ENCODE measurements at regions not wholly inside any gene's neighbourhood (a gene's known extent, or its start where the extent isn't known, plus 50 kb on each side); places are given as distances from the start of the nearest gene placed in this dataset.

DNA sequence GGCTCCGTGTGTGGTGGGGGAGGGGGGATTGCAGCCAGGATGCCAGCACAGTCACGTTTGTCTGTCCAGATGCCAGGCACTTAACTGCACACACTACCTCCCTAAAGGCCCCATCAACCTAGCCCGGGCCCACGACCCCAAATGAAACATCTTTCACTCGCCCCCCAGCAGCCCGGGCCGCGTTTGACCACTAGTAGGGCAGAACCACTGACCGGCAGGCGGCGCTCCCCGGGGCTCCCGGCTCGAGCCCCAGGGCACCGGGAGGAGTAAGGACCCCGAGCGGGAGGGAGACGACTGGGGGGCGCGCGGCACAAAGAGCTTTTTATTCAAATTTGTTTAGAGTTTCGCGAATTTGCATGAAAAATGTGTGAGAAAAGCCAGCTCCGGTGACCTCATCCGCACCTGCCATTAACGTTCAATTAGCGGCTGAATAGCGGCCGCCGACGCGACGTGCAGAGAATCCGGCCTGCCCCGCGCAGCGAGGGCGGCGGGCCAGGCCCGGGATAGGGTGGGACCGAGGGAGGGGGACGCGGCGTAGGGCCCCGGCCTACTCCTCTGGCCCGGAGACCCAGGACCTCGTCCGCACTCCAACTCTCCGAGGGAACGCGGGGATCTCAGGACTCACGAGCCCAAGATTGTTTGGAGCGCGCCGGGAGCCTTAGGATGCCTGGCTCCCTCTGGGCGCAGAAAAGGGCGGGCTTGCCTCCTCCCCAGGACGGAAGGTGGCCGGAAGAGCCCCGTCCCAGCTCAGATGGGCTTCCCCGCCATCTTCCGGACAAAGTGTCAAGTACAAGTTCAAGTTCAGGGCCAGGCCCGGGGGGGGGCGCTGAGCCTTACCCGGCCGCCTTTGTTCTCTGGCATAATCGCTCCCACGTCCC, 64.9 kb upstream of the POLG start:
- peak overlapping the region; percentile 37 for H3K4me3 ChIP-seq (ENCODE audit: low read depth, low read length)
- TF ChIP-seq, protein P1, sequence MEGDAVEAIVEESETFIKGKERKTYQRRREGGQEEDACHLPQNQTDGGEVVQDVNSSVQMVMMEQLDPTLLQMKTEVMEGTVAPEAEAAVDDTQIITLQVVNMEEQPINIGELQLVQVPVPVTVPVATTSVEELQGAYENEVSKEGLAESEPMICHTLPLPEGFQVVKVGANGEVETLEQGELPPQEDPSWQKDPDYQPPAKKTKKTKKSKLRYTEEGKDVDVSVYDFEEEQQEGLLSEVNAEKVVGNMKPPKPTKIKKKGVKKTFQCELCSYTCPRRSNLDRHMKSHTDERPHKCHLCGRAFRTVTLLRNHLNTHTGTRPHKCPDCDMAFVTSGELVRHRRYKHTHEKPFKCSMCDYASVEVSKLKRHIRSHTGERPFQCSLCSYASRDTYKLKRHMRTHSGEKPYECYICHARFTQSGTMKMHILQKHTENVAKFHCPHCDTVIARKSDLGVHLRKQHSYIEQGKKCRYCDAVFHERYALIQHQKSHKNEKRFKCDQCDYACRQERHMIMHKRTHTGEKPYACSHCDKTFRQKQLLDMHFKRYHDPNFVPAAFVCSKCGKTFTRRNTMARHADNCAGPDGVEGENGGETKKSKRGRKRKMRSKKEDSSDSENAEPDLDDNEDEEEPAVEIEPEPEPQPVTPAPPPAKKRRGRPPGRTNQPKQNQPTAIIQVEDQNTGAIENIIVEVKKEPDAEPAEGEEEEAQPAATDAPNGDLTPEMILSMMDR (conservative IDR thresholded peaks at IDR 0.05; ENCODE audit: low read depth, low read length) = peak; percentile 49
- no peak for DNase-seq (ENCODE audit: low read depth)

DNA sequence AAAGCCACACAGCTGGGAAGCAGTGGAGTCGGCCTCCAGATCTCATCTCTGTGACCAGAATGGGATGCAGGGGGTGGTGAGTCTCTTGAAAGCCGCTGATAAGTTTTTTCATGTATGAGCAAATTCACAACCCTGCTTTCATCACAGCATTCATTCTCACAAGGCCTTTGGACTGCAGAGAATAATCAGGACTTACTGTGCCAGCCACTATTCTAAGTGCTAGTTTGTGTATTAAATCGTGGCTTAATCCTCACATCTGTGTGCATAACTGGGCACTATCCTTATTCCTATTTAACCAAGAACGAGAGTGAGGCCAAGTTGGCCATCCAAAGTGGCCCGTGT, 64.2 kb upstream of the POLG start:
- TF ChIP-seq, protein P1 (conservative IDR thresholded peaks at IDR 0.05; ENCODE audit: low read depth, low read length) = no peak
- no peak overlapping the region for H3K4me3 ChIP-seq (ENCODE audit: low read depth, low read length)
- DNase-seq (ENCODE audit: low read depth) = no peak

DNA sequence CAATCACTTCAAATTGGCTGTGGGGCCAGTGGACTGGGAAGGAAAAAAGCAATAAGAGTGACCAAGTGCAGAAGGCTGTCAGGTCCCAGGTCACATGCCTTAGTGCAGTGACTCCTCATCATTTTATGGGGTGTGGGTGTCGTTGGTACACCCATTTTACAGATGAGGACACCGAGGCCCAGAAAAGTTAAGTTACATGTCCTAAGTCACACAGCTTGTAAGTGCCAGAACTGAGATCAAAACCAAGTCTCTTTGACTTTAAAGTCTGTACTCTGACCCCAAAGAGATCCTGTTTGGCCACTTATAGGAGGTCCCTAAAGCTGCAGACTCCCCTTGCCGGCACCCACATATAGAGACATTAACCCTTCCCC, 63.0 kb upstream of the POLG start:
- no peak overlapping the region for H3K4me3 ChIP-seq (ENCODE audit: low read depth, low read length)
- DNase-seq (ENCODE audit: low read depth) = no peak
- TF ChIP-seq, protein P1 (conservative IDR thresholded peaks at IDR 0.05; ENCODE audit: low read depth, low read length) = no peak

DNA sequence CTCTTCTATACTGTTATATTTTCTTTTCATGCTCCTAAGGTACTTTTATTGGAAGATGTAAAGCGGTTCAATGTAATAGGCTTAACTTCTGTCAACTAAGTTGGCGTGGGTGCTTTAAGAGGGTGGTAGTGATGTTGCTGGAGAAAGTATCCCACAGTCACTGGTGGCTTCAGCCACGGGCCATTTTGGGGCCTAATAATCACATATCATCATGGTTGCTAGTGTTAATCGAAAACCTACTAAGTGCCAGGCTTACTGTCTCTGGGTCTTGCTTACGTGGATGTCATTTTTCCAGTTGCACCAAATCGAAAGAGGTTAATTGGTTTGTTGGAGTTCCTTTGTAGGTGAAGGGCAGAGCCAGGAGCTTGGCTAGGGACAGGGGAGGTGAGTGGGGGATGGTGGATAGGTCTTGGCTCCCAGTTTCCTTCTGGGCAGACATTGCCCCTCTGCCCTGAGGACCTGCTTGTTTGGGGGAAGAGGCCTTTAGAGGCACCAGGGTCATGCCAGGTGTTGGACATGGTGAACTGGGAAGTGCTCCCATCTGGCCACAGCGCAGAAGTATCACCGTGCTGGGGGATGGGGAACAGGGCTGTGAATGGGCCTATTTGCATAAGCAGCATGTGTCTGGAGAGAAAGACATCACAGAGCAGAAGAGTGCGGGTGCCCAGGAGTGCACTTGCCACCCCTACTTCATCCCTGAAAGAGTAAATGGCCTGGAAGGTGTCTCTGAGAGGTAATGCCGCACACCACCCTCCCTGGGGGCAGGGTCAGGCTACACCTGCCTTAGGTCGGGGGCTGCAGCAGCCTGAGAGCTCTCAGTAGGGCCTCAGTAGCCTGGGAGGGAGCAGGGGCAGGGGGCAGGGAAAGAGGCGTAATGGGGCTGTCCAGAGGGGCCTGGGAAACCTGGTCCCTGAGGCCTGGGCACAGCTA, 62.4 kb upstream of the POLG start:
- DNase-seq (ENCODE audit: low read depth) = no peak
- TF ChIP-seq, protein P1 (conservative IDR thresholded peaks at IDR 0.05; ENCODE audit: low read depth, low read length) = no peak
- H3K4me3 ChIP-seq (ENCODE audit: low read depth, low read length) = no peak overlapping the region

DNA sequence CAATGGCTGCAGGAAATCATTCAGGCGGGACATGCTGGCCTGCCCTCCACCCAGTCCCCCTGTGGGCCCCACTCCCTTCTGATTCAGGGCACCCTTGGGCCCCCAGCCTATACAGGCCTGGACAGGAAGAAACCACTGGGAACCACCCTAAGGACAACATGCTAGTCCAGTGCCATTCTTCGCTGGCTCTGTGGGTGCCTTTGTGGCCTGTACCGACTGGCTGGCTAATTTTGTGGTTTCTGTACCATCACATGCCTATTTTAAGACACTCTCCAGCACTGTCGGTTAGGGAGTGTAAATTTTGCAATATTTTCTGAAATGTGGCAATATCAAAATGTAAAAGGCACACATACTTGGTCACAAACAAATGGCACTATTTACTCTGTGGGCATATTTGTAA, 61.4 kb upstream of the POLG start:
- TF ChIP-seq, protein P1 (conservative IDR thresholded peaks at IDR 0.05; ENCODE audit: low read depth, low read length) = no peak
- no peak overlapping the region for H3K4me3 ChIP-seq (ENCODE audit: low read depth, low read length)
- DNase-seq (ENCODE audit: low read depth) = no peak

DNA sequence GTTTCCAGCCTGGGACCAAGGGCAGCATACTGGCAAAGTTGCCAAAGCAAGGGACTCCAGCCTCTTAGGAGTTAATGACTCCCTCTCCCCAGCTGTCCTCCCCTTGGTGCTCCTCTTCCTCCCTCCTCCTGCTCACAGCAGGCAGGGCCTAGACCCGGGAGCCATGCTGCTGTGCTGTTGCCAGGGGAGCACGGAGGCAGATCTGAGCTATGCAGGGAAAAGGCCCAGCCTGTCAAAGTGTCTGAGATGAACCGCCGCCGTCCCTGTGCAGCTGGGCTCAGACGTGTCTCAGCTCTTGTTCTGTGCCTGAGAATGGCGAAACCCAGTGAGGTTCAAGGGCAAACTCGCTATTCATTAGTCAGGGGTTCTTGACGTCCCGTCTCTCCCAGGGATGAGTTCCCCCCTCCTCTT, 60.8 kb upstream of the POLG start:
- DNase-seq (ENCODE audit: low read depth) = no peak
- TF ChIP-seq, protein P1 (conservative IDR thresholded peaks at IDR 0.05; ENCODE audit: low read depth, low read length) = no peak
- H3K4me3 ChIP-seq (ENCODE audit: low read depth, low read length) = no peak overlapping the region

Data from epithelial cell of proximal tubule (primary cell).